ENCODE measurements at regions not wholly inside any gene's neighbourhood (a gene's known extent, or its start where the extent isn't known, plus 50 kb on each side); places are given as distances from the start of the nearest gene placed in this dataset.

DNA sequence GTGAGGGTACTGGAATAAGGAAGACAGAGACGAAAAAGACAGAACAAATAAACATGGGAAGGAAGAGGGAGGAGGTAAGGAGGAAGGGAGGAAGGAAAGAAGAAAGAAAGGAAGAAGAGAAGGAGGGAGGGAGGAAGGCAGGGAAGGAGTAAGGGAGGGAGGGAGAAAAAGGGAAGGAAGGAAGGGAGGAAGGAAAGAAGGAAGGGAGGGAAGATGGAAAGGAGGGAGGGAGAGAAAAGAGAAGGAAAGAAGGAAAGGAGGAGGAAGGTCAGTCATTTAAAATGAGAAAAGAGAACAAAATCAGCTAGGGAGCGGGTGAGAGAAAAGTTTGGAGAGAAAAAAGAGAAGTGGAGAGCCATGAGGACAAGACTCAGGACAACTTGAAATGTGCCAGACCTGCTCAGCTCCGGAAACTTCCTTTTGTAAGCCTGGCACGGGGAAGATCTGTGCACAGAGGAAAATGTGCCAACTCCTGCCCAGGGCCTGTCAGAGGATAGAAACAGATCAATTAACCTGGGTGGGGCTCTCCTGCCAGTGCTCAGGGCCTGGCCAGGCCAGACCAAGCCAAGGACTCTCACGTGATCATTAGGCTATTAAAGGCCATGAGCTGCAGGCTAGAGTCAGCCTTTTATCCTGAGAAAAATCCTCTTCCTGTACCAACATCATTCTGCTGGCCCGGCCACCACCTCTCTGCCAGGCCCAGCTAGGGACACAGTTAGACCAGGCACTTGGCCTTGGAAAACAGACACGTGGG, 50.1 kb upstream of the BCL6 start:
- H3K27ac ChIP-seq: no peak overlapping the region
- TF ChIP-seq, protein P1, sequence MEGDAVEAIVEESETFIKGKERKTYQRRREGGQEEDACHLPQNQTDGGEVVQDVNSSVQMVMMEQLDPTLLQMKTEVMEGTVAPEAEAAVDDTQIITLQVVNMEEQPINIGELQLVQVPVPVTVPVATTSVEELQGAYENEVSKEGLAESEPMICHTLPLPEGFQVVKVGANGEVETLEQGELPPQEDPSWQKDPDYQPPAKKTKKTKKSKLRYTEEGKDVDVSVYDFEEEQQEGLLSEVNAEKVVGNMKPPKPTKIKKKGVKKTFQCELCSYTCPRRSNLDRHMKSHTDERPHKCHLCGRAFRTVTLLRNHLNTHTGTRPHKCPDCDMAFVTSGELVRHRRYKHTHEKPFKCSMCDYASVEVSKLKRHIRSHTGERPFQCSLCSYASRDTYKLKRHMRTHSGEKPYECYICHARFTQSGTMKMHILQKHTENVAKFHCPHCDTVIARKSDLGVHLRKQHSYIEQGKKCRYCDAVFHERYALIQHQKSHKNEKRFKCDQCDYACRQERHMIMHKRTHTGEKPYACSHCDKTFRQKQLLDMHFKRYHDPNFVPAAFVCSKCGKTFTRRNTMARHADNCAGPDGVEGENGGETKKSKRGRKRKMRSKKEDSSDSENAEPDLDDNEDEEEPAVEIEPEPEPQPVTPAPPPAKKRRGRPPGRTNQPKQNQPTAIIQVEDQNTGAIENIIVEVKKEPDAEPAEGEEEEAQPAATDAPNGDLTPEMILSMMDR (conservative IDR thresholded peaks at IDR 0.05): no peak

DNA sequence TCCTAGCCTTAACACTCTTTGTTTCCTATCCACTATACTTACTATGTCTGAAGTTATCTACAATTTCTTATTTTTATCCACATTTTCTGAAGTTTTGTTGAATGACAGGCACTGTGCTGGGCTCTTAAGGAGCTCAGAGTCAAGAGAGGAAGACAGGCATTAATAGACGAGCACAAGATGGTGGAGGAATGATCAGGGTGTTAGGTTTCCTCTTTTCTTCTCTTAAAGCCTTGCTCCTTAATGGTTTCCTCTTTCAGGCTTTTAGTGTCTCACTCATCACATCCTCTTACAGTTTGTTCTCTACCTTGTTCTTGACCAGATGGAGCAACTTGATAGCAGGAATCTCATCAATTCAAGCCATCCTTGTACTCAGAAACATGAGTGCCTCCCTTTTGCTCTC, 52.9 kb upstream of the BCL6 start:
- no peak overlapping the region for H3K27ac ChIP-seq

DNA sequence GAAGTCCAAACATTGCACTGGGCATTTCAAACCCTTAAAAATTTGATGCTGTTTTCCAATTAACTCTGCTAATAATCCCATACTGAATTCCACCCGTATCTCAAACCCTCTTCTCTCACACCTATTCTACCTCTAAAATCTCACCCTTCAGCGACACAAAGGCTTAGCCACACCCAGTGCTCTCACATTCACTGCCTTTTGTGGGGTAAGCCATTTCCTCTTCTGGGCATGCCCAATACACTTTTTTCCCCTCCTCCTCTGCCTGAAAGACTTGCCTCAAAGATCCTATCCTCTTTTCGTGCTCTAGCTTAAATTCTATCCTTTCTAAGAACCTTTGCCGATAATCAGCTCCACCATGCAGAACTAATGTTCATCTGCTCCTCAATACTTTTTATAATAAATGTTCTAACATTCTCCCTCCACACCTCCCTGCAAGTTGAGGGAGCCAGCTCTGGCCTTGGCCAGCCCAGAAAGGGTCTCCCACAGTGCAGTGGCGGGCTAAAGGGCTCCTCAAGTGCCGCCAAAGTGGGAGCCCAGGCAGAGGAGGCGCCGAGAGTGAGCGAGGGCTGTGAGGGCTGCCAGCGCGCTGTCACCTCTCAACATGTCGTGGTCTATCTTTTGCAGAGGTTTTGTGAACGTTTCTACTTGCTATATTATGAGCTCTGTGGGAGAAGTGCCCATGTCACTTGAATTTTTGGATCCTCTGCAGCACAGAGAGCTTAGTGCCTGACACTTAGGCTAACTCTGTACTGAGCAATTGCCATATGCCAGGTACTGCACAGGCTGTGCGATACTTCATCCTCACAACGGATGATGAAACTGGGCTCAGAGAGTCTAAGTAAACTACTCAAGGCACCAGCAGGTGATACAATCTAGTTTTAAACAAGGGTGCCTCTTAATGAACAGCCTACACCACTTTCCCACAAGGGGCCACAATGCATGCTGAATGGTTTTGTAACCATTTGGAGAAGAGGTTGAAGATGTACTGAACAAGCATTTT, 53.6 kb upstream of the BCL6 start:
- H3K27ac ChIP-seq: no peak overlapping the region
- TF ChIP-seq, protein P1 (conservative IDR thresholded peaks at IDR 0.05): no peak

More for the DNA sequence above, 52.9 kb upstream of the BCL6 start:
- TF ChIP-seq, protein P1 (conservative IDR thresholded peaks at IDR 0.05): no peak

DNA sequence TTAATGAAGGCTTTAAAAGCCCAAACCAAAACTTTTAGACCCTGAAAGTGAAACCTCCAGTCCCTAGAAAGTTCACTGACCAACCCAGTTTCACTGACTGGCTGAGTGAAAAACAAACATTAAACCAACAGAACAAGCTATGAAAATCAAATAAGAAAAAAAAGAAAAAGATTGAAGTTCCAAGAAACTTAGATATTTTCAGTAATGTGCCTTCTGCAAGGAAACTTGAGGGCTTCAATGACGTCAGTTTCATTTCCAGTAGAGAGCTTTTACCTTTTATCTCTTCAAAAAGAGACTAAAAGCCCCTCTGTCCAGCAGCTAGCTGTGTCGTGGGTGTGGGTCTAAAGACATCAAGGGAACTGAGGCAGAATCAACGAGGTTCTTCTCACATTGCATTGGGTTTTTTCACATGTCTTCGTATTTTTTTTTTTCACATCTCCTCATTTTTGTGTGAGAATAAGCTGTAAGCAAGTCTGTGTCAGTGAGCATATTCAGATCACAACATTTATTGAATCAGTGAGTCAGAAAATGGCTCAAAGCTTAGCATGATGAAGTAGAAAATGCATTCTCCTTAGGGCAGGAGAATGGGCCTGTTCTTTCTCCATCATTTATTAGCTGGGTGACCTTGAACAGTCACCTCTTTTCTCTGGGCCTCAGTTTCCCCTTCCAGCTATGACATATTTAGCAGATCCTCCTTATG, 54.8 kb upstream of the BCL6 start:
- no peak overlapping the region for H3K27ac ChIP-seq
- TF ChIP-seq, protein P1 (conservative IDR thresholded peaks at IDR 0.05): no peak

DNA sequence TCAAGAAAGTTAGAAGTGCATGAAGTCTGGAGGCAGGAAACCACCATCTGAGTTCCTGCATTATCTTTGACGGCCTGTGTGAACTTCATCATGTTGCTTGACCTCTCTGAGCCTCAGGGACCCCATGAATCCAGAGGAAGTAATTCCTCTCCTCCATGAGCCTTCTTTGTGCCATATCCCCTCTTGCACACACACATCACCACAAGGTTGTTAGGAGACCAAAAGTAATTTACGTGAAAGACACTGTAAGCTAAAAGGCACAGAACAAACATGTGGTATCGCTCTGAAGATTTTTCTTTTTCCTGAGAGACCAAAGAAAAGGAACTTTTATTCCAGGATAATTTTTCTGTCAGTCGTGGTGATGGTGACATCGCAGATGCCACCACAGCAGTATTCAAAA, 55.9 kb upstream of the BCL6 start:
- H3K27ac ChIP-seq: no peak overlapping the region
- TF ChIP-seq, protein P1 (conservative IDR thresholded peaks at IDR 0.05): no peak

DNA sequence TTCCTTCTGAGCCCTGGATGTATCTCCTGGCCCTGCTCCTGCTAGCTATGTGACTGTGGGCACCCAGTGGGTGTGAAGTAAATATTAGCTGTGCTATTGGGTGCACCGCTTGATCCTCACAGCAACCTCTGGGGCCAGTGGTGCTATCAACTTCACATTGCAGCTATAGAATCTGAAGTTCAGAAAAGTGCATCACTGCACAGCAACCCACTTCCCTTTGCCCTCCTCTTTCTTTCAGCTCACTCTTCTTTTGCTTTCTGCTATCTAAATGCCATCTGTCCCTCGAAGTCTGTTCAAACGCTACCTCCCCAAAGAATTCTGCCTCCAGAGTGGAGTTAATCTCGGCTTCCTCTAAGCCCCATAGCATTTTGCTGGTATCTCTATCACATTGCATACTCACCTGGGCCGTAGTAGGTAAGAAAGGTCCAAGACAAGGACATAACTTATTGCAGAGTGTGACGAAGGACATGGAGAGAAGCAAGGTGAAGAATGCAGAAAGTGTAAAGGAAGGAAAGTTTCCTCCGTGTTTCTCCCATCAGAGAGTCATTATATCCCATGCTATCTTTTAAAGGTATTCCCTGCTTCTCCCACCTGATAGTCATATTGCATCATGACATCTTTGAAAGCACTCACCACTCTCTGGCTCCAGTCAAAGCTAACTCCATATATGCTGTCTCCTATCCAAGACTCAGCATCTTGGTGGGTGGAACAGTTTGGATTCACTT, 57.1 kb upstream of the BCL6 start:
- H3K27ac ChIP-seq: no peak overlapping the region
- TF ChIP-seq, protein P1 (conservative IDR thresholded peaks at IDR 0.05): no peak

Measured in VCaP (cell line).